Sciatic nerve (tissue), 2 donors: ENCODE measurements at regions not wholly inside any gene's neighbourhood (a gene's known extent, or its start where the extent isn't known, plus 50 kb on each side); places are given as distances from the start of the nearest gene placed in this dataset.
"Not testable (repeated sequence)": the region's sequence is repeated elsewhere in the genome, so short reads cannot be mapped to it uniquely, and the experiment has no call there.

Experiments used
- ATAC-seq: fragments of 200-7000 bp; cut with Tn5 transposase; one replicate; pipeline ENCODE4 v1.9.1; 2020; ENCODE audit warnings: mild to moderate bottlenecking, moderate library complexity
- DNase-seq: peaks from one replicate; pipeline ENCODE4 v3.0.0-alpha.2; 2020; ENCODE audit warnings: low spot score
- intact Hi-C: fragments of 100-400 bp; cut with DNase I; formaldehyde crosslinking; loops from one replicate; pipeline ENCODE4 v1.14.2; 2022
- donor health status: DM: no; HTN: no; CAD: no.
- donor health status: DM: no; HTN: no; CAD: no.

GRCh38 chr15:32342772-32343199, 60.3 kb downstream of the GOLGA8K start:
- ATAC-seq = peak; percentile 49
- intact Hi-C loops, DNase-seq: not testable (repeated sequence)

- ATAC-seq, intact Hi-C loops, DNase-seq: not testable (repeated sequence)
Measured at GRCh38 chr15:32342268-32342667, 60.8 kb downstream of the GOLGA8K start.

- intact Hi-C loops, ATAC-seq, DNase-seq: not testable (repeated sequence)
Measured at GRCh38 chr15:32341530-32341929, 61.6 kb downstream of the GOLGA8K start.

GRCh38 chr15:32336804-32337203, 66.3 kb downstream of the GOLGA8K start:
- intact Hi-C loops, ATAC-seq, DNase-seq: not testable (repeated sequence)

DNA sequence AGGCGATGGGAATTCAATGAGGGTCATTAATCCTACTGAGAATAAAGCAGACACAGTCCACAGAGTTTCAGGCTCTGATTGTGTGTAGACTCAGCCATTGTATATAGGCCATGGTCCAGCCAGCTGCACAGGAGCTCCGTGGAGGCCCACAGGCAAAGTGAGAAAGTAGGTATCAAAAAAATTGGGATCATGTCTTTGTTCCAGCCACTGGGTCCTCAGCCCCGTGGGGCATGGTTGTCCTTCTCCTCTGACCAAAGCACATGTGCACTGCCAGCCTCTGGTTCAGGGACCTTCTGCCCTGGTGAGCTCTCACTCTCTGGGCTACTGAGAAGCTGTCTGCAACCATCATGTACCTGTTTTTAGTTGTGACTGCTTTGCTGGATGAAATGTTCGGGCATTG, 79.7 kb downstream of the GOLGA8K start:
- intact Hi-C loops, ATAC-seq, DNase-seq: not testable (repeated sequence)

GRCh38 chr15:32319247-32319646, 83.8 kb downstream of the GOLGA8K start:
- not testable (repeated sequence) for ATAC-seq

GRCh38 chr15:32316482-32316881, 86.6 kb downstream of the GOLGA8K start:
- intact Hi-C loops, DNase-seq, ATAC-seq: not testable (repeated sequence)

More at GRCh38 chr15:32319247-32319646, 83.8 kb downstream of the GOLGA8K start:
- DNase-seq, intact Hi-C loops: not testable (repeated sequence)

- intact Hi-C loops, ATAC-seq, DNase-seq: not testable (repeated sequence)
Measured at GRCh38 chr15:32315079-32315939, 87.8 kb downstream of the GOLGA8K start.

DNA sequence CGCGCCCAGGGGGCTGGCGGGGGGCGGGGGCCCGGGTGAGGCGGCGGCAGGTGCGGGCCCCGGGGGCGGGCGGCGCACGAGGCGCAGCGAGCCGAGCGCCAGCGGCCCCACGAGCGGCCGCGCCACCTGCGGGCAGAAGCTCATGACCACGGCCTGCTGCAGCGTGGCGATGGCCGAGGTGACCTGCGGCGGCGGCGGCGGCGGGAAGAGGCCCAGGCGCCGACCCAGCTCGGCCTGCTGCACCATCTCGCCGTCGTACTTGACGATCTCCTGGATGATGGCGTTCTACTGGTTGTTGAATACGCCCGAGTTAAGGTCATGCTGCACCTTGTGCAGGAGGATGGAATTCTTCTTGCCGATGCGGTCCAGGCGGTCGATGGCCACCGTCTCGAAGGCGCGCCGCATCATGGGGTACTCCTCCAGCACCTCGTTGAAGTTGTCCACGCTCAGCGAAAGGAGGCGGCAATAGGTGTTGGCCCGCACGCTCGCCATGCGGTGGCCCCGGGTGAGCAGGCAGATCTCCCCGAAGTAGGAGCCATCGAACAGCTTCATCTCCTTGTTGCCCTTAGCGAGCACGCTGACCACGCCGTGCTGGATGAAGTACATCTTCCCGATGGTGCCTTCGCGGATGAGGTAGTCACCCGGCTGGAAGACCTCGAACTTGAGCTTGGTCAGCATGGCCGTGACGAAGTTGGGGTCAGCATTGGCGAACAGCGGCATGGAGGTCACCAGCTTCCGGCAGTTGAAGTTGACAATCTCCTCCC, 89.5 kb downstream of the GOLGA8K start:
- ATAC-seq, DNase-seq, intact Hi-C loops: not testable (repeated sequence)

GRCh38 chr15:32312721-32313120, 90.4 kb downstream of the GOLGA8K start:
- DNase-seq, ATAC-seq, intact Hi-C loops: not testable (repeated sequence)

- ATAC-seq, intact Hi-C loops, DNase-seq: not testable (repeated sequence)
Measured at GRCh38 chr15:32307592-32307991, 95.5 kb downstream of the GOLGA8K start.

DNA sequence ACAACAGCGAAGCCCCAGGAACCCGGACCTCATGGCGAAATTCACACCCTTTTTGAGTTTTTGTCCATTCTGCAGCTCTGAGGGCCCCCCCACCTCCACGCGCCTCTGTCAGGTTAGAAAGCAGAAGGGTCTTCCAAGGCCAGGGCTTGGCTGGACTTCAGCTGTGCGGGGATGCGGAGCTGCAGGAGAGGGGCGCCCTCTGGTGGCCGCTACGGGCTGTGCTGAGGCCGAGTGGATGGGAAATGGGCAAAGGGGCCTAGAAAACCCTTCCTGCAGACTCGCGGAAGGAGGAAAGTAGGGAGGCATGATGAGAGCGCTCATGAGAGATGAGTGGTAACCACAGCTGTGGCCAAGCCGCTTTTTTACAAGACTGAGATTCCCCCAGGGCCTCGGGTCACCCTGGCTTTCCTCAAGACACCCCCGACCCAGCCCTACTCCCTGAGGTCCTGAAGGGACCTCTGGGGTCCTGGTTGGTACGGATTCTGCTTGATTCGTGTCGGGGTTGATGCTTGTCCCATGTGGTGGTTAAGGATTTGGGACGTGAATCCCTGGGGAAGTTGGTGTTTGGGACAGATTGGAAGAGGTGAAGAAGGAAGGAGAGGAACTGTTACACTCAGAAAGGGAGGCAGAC, 126.8 kb downstream of the GOLGA8K start:
- not testable (repeated sequence) for DNase-seq

GRCh38 chr15:32253958-32254357, 149.1 kb downstream of the GOLGA8K start:
- intact Hi-C loops, DNase-seq, ATAC-seq: not testable (repeated sequence)

More for the DNA sequence above, 126.8 kb downstream of the GOLGA8K start:
- ATAC-seq = peak; percentile 66
- intact Hi-C loops = not testable (repeated sequence)

- DNase-seq, ATAC-seq, intact Hi-C loops: not testable (repeated sequence)
Measured at GRCh38 chr15:32249207-32249606, 153.9 kb downstream of the GOLGA8K start.

GRCh38 chr15:32243727-32244126, 159.4 kb downstream of the GOLGA8K start:
- DNase-seq, intact Hi-C loops, ATAC-seq: not testable (repeated sequence)

DNA sequence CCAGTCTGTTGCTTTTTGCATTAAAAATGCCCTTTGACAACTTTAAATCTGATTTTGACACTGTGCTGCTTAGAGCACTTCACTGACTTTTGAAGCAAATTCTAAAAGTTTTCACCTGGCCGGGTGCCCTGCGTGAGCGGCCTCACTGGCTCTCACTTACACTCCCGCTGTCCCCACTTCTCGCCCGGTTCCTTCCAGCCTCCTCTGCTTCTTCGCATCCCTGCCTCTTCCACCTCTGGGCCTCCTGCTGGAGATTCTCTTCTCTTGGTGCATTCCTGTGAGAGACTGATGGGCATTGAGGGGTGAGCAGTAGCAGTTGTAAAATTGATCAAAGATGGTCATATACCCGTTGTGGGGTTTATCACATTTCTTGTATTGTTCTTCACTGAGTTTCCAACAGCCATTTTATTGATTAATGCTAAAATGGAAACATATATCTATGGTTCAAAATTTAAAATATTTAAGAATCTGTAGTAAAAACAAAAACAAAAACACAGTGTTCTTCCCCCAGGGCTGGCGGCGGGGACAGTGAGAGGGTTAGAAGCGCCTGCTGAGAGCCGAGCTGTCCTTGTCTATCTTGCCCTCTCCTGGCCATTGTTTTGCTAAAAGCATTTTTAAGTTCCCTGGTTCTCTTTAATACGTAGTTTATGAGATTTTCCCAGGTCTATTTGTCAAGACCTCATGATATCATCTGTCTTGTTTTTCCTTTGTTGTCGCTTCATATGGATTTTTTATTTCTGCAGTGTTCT, 160.1 kb downstream of the GOLGA8K start:
- intact Hi-C loops, ATAC-seq, DNase-seq: not testable (repeated sequence)

DNA sequence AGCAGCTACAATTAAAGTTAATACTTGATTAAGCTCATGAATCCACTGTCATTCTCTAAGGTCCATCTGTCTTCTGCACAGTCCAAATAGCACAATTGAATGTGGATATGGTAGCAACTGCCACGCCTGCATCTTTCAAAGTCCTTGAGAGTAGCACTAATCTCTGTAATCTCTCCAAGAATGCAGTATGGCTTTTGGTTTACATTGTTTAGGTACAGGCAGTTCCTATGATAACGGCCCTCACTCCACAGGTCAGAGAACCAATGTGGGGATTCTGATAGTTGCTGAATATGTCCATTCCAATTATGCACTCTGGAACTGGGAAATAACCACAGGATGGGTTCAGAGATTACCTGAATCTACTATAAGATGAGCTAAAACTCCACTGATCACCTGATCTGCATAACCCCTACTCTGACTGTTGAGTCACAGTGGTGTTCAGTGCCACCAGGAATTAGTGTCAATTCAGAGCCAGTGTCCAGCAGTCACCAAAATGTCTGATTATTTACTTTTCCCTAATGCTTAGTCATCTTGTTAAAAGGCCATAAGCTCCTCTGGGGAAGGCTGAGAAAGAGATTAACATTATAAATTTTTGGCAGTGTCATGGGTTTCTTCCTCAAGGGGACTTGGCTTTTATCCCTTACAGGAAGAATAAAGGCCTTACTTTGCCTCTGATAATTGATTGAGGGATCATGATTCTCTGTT, 175.5 kb downstream of the GOLGA8K start:
- DNase-seq, intact Hi-C loops, ATAC-seq: not testable (repeated sequence)

- ATAC-seq = no peak
- intact Hi-C loops = no loop called here
- no peak for DNase-seq
Measured at GRCh38 chr15:32222716-32223115, 180.4 kb downstream of the GOLGA8K start.
